ENCODE measurements at regions not wholly inside any gene's neighbourhood (a gene's known extent, or its start where the extent isn't known, plus 50 kb on each side); places are given as distances from the start of the nearest gene placed in this dataset.

GRCh38 chr7:19401461-19401860 lies 256.2 kb upstream of the FERD3L start:
- H3K36me3 ChIP-seq, result no peaks in the 10 kb centered on the region
- no peak overlapping the region for H3K4me3 ChIP-seq
- H3K27ac ChIP-seq, result no peak overlapping the region
- DNase-seq, result no peak
- H3K4me1 ChIP-seq, result no peaks in the 10 kb centered on the region
- H3K9me3 ChIP-seq, result no peaks in the 10 kb centered on the region
- no peaks in the 10 kb centered on the region for H3K27me3 ChIP-seq
- intact Hi-C loops (cut with DNase I; ENCODE audit: low total_unique reads), result no loop called here
- WGBS, 5 donors, result 39 to 56% (median 48%) methylated on average over 2 of the region's 2 CpGs
- no peak for TF ChIP-seq EP300 (IDR thresholded peaks at IDR 0.05)
- no peak for TF ChIP-seq POLR2AphosphoS5 (IDR thresholded peaks at IDR 0.05)
- no peak for TF ChIP-seq CTCF (IDR thresholded peaks at IDR 0.05)
- TF ChIP-seq POLR2A (IDR thresholded peaks at IDR 0.05), result no peak

DNA sequence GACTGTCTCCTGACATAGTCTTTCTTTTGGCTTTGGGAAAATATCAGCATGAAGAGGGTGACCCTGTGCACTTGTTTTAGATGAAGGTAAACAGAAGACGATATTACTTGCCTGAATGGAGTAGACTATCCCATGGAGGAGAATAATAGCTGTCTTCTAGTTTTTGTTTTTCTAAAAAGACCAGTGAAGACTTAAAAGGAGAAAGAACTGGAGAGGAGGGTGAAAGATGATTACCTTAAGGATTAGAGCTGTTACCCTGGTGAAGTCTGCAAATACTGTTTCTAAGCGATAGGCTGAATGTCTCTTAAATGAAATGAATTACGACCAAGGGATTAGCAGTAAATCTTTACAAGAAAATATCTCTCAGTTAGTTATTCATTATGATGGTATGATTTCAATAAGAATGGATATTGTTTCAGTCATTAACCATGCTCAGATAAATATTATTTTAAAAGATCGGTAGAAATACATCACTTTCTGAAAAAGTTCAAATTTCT lies 255.6 kb upstream of the FERD3L start:
- no peak for TF ChIP-seq POLR2A (IDR thresholded peaks at IDR 0.05)
- TF ChIP-seq CTCF (IDR thresholded peaks at IDR 0.05), result no peak
- TF ChIP-seq POLR2AphosphoS5 (IDR thresholded peaks at IDR 0.05), result no peak
- TF ChIP-seq EP300 (IDR thresholded peaks at IDR 0.05), result no peak
- H3K27ac ChIP-seq, result no peak overlapping the region
- H3K36me3 ChIP-seq, result no peaks in the 10 kb centered on the region
- H3K9me3 ChIP-seq, result no peaks in the 10 kb centered on the region
- WGBS, 5 donors, result 50 to 62% (median 58%) methylated on average over 4 of the region's 4 CpGs
- no peak for DNase-seq
- H3K4me3 ChIP-seq, result no peak overlapping the region
- H3K27me3 ChIP-seq, result no peaks in the 10 kb centered on the region
- intact Hi-C loops (cut with DNase I; ENCODE audit: low total_unique reads), result no loop called here
- H3K4me1 ChIP-seq, result no peaks in the 10 kb centered on the region

GRCh38 chr7:19397911-19398310 lies 252.7 kb upstream of the FERD3L start:
- Histone ChIP-seq H3K36me3 (no peaks in the 10 kb centered on the region), H3K27ac (no peak overlapping the region), H3K9me3 (no peaks in the 10 kb centered on the region), H3K4me1 (no peaks in the 10 kb centered on the region), H3K27me3 (no peaks in the 10 kb centered on the region), H3K4me3 (no peak overlapping the region)
- DNase-seq, result peak in 1 of 2 donors; percentile 17
- 51 to 64% (median 60%) methylated on average over 4 of the region's 4 CpGs for WGBS, 5 donors
- intact Hi-C loops (cut with DNase I; ENCODE audit: low total_unique reads), result no loop called here
- TF ChIP-seq CTCF (IDR thresholded peaks at IDR 0.05) (no peak), POLR2A (IDR thresholded peaks at IDR 0.05) (no peak), EP300 (IDR thresholded peaks at IDR 0.05) (no peak), POLR2AphosphoS5 (IDR thresholded peaks at IDR 0.05) (no peak)

GRCh38 chr7:19392246-19392645 lies 247.0 kb upstream of the FERD3L start:
- Histone ChIP-seq H3K27me3 (no peaks in the 10 kb centered on the region), H3K4me3 (no peak overlapping the region), H3K27ac (no peak overlapping the region), H3K9me3 (peaks cover 0 to 6% (median 2%) of the 10 kb centered on the region in 4 donors), H3K4me1 (no peaks in the 10 kb centered on the region), H3K36me3 (no peaks in the 10 kb centered on the region)
- 55 to 68% (median 60%) methylated on average over 3 of the region's 3 CpGs for WGBS, 5 donors
- DNase-seq, result no peak
- TF ChIP-seq EP300 (IDR thresholded peaks at IDR 0.05), result no peak
- TF ChIP-seq POLR2A (IDR thresholded peaks at IDR 0.05), result no peak
- no peak for TF ChIP-seq CTCF (IDR thresholded peaks at IDR 0.05)
- TF ChIP-seq POLR2AphosphoS5 (IDR thresholded peaks at IDR 0.05), result no peak
- intact Hi-C loops (cut with DNase I; ENCODE audit: low total_unique reads), result no loop called here
